OCI-LY3 (cell line): ENCODE measurements at regions not wholly inside any gene's neighbourhood (a gene's known extent, or its start where the extent isn't known, plus 50 kb on each side); places are given as distances from the start of the nearest gene placed in this dataset.

Experiments
- CTCF ChIP-seq: fragments of 200-600, 300-600 bp; sonication (generic); IDR thresholded peaks from 2 replicates; pipeline ENCODE4 v1.5.1; 2014; ENCODE audit warnings: antibody characterized with exemption, low read length, low read depth
- EZH2phosphoT487 ChIP-seq: fragments of 200-600 bp; shearing (Covaris generic); IDR thresholded peaks from 2 replicates; pipeline ENCODE4 v1.6.1; 2018; ENCODE audit warnings: antibody characterized with exemption, mixed run types, low read depth

- no peak for TF ChIP-seq CTCF
- TF ChIP-seq EZH2phosphoT487 = no peak
Observed at GRCh38 chr7:54662701-54663100, 96.3 kb downstream of the SEC61G start.
